ENCODE measurements at regions not wholly inside any gene's neighbourhood (a gene's known extent, or its start where the extent isn't known, plus 50 kb on each side); places are given as distances from the start of the nearest gene placed in this dataset.

- Histone ChIP-seq H4K20me1 (replicated peaks; ENCODE audit: control insufficient read depth, extremely low read depth, insufficient read depth, low read length) (no peaks in the 10 kb centered on the region), H2AFZ (ENCODE audit: low read depth, low read length) (no peak overlapping the region), H3K9me1 (replicated peaks; ENCODE audit: control insufficient read depth, extremely low read depth, insufficient read depth, low read length) (no peaks in the 10 kb centered on the region), H3K4me1 (ENCODE audit: control insufficient read depth, extremely low read depth, insufficient read depth, low read length) (peaks cover 43% of the 10 kb centered on the region), H3K9me3 (replicated peaks; ENCODE audit: control insufficient read depth, insufficient read depth, low read length) (no peaks in the 10 kb centered on the region), H3K27ac (ENCODE audit: insufficient read depth, low read depth, low read length) (no peak overlapping the region), H3K4me3 (replicated peaks in 1 of 3; ENCODE audit: insufficient read depth in 1 of 3, low read depth in 1 of 3, low read length in 3 of 3) (no peak overlapping the region), H3K4me2 (ENCODE audit: insufficient read depth, low read length) (no peak overlapping the region), H3K27me3 (ENCODE audit: control insufficient read depth in 2 of 2, insufficient read depth in 2 of 2, low read length in 2 of 2) (no peaks in the 10 kb centered on the region), H3K9ac (replicated peaks; ENCODE audit: extremely low read depth, insufficient read depth, low read length) (no peak overlapping the region), H3K79me2 (ENCODE audit: control insufficient read depth, insufficient read depth, low read length) (no peaks in the 10 kb centered on the region), H3K36me3 (ENCODE audit: control insufficient read depth in 2 of 2, extremely low read depth in 1 of 2, insufficient read depth in 2 of 2, low read length in 2 of 2) (no peaks in the 10 kb centered on the region)
- ChIA-PET CTCF (interaction anchor here (1.6 kb wide), 1 partner anchor 298 kb away, joined by 3 read pairs; no protein-coding TSS in a partner anchor), POLR2A (no interaction called here)
- no peak for DNase-seq (ENCODE audit: low read depth, low spot score)
- TF ChIP-seq MYC (IDR thresholded peaks at IDR 0.05; ENCODE audit: low read depth, low read length) = no peak
- TF ChIP-seq MAX (IDR thresholded peaks at IDR 0.05; ENCODE audit: insufficient read depth, insufficient read length) = no peak
- no peak for TF ChIP-seq POLR2A (IDR thresholded peaks at IDR 0.05; ENCODE audit: low read depth, low read length)
- no peak for TF ChIP-seq GATA2 (IDR thresholded peaks at IDR 0.05; ENCODE audit: insufficient read depth, insufficient read length, low read depth, low read length)
- no peak for TF ChIP-seq JUN (IDR thresholded peaks at IDR 0.05; ENCODE audit: borderline replicate concordance, insufficient read depth, insufficient read length, low read depth)
- TF ChIP-seq POLR2AphosphoS5 (IDR thresholded peaks at IDR 0.05; ENCODE audit: insufficient read depth, low read depth, low read length) = no peak
- no peak for TF ChIP-seq CTCF (IDR thresholded peaks at IDR 0.05; ENCODE audit: extremely low read depth in 1 of 2, insufficient read depth in 1 of 2, low read depth in 1 of 2, low read length in 2 of 2)
- TF ChIP-seq FOS (IDR thresholded peaks at IDR 0.05; ENCODE audit: borderline replicate concordance, insufficient read depth, low read length) = no peak
- no TSS peak for BruUV-seq (replicated peaks)
- dilution Hi-C loops (cut with MboI; ENCODE audit: extremely low pct_ligation_motif_present, low sequenced_read_pairs) (no loop called here), intact Hi-C loops (cut with micrococcal nuclease) (loop anchor here (10.0 kb wide), 1 partner anchor 469 kb away; no protein-coding TSS in a partner anchor)
- no peak for FAIRE-seq
Measured at GRCh38 chr6:22145376-22145775, 151.5 kb downstream of the PRL start.

Data from endothelial cell of umbilical vein (primary cell).